NCI-H2107 (cell line): ENCODE measurements at regions not wholly inside any gene's neighbourhood (a gene's known extent, or its start where the extent isn't known, plus 50 kb on each side); places are given as distances from the start of the nearest gene placed in this dataset.
"Not testable (repeated sequence)": the region's sequence is repeated elsewhere in the genome, so short reads cannot be mapped to it uniquely, and the experiment has no call there.

Experiments used
- DNase-seq: peaks from one replicate; lab custom pipeline; 2025; lab: John Stamatoyannopoulos, UW

GRCh38 chr5:19064094-19064493, 923.9 kb downstream of the CDH18 start:
- DNase-seq, result no peak

DNA sequence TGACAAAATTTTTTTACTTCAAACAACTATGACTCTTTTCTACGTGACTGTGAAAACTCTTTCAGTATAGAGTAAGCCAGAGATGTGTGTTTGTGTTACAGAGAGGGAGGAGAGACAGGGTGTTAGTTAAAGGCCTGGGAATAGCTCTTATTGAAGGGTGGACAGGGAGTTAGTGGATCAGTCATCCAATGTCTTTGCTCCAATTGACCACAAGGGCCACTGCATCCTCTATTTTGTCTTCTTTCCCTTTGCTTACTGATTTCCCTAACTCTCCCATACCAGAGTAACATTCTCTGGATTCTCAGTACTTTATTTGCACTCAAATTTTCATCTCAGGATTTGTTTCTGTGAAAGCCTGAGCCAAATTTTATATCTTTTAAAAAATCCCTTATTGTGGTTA, 920.3 kb downstream of the CDH18 start:
- DNase-seq, result no peak

DNA sequence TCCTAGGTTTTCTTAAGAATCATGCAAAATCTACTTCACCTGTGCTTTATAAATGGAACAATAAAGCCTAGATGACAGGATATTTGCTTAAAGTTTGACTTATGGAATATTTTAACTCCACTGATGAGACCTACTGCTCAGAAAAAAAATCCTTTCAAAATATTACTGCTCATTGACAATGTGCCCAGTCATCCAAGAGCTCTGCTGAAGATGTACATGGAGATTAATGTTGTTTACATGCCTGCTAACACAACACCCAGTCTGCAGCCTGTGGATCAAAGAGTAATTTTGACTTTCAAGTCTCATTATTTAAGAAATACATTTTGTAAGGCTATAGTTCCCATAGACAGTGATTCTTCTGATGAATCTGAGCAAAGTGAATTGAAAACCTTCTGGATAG, 889.6 kb downstream of the CDH18 start:
- DNase-seq, result no peak

DNA sequence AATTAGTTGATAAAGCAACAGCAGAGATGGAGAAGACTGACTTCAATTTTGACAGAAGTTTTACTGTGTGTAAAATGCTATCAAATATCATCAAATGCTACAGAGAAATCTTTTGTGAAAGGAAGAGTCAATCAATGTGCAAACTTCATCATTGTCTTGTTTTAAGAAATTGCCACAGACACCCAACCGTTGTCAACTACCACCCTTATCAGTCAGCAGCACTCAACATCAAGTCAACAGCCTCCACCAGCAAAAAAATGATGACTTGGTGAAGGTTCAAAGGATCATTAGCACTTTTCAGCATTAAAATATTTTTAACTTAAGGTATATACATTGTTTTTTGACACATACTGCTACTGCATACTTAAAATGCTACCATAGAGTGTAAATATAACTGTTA, 888.8 kb downstream of the CDH18 start:
- no peak for DNase-seq

DNA sequence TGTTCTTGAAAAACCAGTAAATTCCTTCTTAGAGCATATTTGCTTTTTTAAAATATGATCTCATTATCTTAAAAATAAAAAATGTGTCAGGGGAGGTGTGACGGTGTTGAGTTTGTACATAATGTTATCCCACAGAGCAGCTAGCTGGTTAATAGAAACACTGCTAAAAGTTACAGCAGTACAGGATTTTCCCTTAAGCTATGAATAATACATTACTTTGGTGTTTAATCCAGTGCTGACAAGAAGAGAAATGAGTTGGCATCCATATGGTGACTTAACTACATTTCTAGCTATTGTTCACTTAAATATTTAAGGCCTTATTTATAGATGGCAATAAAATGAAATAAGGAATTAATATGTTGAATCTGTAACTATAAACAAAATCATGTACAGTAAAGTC, 883.1 kb downstream of the CDH18 start:
- DNase-seq, result no peak

GRCh38 chr5:19122923-19123322, 865.1 kb downstream of the CDH18 start:
- DNase-seq, result no peak

GRCh38 chr5:19125956-19126713, 861.9 kb downstream of the CDH18 start:
- no peak for DNase-seq

- no peak for DNase-seq
Observed at GRCh38 chr5:19140276-19140675, 847.7 kb downstream of the CDH18 start.

GRCh38 chr5:19141937-19142524, 846.0 kb downstream of the CDH18 start:
- not testable (repeated sequence) for DNase-seq

DNA sequence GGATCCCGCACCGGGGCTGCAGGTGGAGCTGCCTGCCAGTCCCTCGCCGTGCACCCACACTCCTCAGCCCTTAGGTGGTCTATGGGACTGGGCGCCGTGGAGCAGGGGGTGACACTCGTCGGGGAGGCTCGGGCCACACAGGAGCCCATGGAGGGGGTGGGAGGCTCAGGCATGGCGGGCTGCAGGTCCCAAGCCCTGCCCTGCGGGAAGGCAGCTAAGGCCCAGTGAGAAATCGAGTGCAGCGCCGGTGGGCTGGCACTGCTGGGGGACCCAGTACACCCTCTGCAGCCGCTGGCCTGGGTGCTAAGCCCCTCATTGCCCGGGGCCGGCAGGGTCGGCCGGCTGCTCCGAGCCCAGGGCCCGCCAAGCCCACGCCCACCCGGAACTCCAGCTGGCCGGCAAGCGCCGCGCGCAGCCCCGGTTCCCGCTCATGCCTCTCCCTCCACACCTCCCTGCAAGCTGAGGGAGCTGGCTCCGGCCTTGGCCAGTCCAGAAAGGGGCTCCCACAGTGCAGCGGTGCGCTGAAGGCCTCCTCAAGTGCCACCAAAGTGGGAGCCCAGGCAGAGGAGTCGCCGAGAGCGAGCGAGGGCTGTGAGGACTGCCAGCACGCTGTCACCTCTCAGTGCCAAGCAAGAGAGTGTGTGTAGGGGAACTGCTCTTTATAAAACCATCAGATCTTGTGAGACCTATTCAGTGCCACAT, 845.1 kb downstream of the CDH18 start:
- DNase-seq, result not testable (repeated sequence)

DNA sequence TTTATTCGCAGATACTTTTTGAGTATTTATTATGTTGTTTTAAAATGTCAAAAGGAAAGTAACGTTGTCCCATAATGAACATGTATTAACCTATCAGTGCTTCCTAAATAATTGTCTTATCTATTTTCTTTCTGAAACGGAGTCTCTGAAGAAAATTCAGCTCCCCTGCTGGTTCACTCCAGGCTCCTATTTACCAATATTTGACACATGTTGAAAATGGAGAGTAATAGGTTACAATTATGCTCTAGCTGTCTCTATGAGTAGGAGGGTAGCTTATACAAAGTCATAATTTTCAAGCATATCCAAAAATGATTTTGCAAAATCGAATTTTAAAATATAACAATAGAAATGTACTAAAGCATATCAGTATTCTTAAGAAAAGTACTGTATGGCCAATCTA, 844.1 kb downstream of the CDH18 start:
- no peak for DNase-seq

DNA sequence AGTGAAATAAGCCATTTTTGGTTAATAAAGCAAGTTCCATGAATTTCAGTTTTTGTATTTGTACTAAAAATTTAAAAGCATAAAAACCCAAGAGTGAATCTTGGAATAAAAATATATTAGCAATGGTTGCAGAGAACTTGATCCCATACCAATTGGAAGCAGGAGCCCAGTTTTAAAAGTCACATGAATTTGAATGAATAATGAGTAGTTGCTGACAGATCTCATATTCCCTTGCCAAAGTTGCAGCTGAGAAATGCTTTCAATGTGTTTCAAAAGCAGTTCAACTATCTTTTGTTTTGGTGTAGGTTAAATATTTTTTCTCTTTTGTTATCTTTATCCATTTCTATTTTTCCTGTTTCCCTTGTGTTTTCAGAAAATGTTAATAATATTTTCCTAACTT, 818.6 kb downstream of the CDH18 start:
- DNase-seq, result no peak

DNA sequence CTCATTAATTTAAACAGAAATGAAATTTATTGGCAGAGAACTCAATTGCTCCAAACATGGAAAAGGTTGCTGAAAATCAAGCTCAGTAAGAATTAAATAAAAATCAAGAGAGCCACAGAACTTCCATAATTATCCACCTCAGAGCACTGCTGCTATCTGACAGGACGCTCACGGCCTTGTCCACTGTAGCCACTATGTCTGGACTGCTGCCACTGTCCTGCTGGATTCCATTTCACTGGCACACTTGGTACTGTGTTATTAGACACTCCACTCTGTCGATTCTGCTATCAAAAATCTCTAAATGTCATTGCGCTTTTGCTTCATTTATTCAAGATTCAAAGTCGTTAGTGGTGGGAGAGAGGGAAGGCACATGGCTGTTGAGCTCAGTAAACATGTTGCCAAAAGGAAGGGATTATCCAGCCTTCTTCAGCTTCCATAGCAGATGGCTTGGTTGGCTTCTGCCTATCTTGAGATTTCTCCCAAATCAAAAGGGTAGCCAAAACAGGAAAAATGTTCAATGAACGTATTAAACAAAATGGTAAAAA, 815.0 kb downstream of the CDH18 start:
- no peak for DNase-seq

- no peak for DNase-seq
Observed at GRCh38 chr5:19175776-19176570, 812.0 kb downstream of the CDH18 start.

- no peak for DNase-seq
Observed at GRCh38 chr5:19179571-19179970, 808.4 kb downstream of the CDH18 start.

GRCh38 chr5:19189176-19189575, 798.8 kb downstream of the CDH18 start:
- DNase-seq, result no peak

DNA sequence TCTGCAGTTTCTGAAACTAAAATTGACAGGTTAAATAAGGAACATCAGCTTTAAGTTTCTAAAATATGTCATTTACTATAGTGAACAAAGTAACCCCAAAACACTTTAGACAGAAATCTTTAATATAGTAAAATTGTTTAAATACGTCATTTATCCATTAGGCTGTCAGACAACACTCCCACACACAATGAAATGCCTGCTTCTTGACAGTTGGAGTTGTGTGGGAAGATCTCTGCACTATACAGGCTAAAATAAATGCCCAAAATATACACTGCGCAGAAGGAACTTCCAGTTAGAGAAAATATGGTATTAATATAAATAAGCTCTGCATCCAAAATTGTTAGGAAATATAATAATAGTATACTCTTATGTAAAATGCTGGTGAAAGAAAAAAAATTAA, 794.4 kb downstream of the CDH18 start:
- DNase-seq, result no peak

- DNase-seq, result no peak
Observed at GRCh38 chr5:19196631-19197030, 791.4 kb downstream of the CDH18 start.

DNA sequence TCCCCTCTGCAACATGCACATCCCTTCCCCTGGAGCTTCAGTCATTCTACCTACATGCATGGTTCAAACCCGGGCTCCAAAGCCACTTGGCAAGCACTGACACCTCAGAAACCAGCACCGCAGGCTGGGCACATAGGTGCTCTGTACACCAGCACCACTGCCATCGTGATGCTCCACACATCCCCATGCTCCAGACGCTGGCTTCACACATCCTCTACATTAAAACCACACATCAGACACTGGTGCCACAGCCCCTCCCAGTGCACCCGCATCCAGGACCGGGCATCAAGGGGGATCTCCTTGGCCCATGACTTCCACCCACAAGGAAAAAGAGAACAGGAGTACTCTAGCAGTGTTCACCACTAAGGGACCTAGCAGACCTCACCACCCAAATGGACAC, 787.7 kb downstream of the CDH18 start:
- DNase-seq, result no peak

- no peak for DNase-seq
Observed at GRCh38 chr5:19208397-19208796, 779.6 kb downstream of the CDH18 start.

GRCh38 chr5:19210886-19211285, 777.1 kb downstream of the CDH18 start:
- DNase-seq, result no peak

DNA sequence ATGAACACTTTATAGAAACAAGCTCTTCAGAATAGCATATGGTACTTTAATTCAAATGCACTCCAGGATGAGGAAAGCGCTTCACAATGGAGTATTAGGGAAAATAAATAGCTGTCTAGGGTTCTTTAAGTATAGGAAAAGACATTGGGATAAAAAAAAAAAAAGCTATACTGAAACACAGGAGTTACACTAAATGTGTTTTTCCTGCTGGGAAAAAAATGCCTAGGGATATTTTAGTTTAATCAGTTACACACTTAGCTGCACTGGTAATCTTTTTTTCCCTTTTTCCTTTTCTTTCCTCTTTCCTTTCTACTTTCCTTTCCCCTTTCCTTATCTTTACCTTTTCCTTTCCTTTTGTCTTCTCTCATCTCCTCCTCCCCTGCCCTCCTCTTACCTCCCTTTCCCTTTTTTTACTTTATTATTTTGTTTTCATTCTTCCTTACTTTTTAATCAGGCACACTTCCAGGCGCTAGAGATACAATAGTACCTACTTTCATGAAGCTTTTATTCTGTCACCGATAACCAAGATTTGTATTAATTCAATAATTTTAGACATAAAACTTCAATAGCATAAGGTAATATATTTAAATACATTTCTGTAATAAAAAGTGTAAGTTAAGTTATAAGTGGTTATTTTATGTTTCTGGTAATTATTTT, 758.7 kb downstream of the CDH18 start:
- DNase-seq, result no peak
